Glutamatergic neuron (in vitro differentiated cells): ENCODE measurements at regions not wholly inside any gene's neighbourhood (a gene's known extent, or its start where the extent isn't known, plus 50 kb on each side); places are given as distances from the start of the nearest gene placed in this dataset.

Experiments
- DNase-seq: peaks from one replicate; pipeline ENCODE4 v3.0.0; 2022
- H3K27ac Mint-ChIP-seq: one replicate; pipeline ENCODE4 v1.8.0; 2020; ENCODE audit warnings: mild to moderate bottlenecking, mixed read lengths, inconsistent platforms; ENCODE audit not compliant: unreplicated experiment
- H3K27me3 Mint-ChIP-seq: one replicate; pipeline ENCODE4 v1.8.0; 2020; ENCODE audit warnings: mild to moderate bottlenecking, moderate library complexity, mixed read lengths, inconsistent platforms; ENCODE audit not compliant: unreplicated experiment
- H3K36me3 Mint-ChIP-seq: one replicate; pipeline ENCODE4 v1.8.0; 2020; ENCODE audit warnings: mild to moderate bottlenecking, mixed read lengths, inconsistent platforms; ENCODE audit not compliant: unreplicated experiment
- H3K4me1 Mint-ChIP-seq: one replicate; pipeline ENCODE4 v1.8.0; 2020; ENCODE audit warnings: mild to moderate bottlenecking, low read depth, mixed read lengths, inconsistent platforms; ENCODE audit not compliant: unreplicated experiment
- H3K4me3 Mint-ChIP-seq: one replicate; pipeline ENCODE4 v1.8.0; 2020; ENCODE audit warnings: mild to moderate bottlenecking, mixed read lengths, inconsistent platforms; ENCODE audit not compliant: unreplicated experiment
- H3K9me3 Mint-ChIP-seq: one replicate; pipeline ENCODE4 v1.8.0; 2020; ENCODE audit warnings: mild to moderate bottlenecking, moderate library complexity, mixed read lengths, inconsistent platforms; ENCODE audit not compliant: unreplicated experiment
- CTCF ChIP-seq: fragments of 200-600 bp; sonication (generic); IDR thresholded peaks from one replicate; pipeline ENCODE4 v1.5.0; 2021; ENCODE audit not compliant: partially characterized antibody, unreplicated experiment

GRCh38 chr15:55060836-55061235, 135.9 kb downstream of the RSL24D1 start:
- no peak for TF ChIP-seq CTCF
- Mint-ChIP-seq H3K27me3 (no peaks in the 10 kb centered on the region), H3K4me3 (peak overlapping the region; percentile 23), H3K36me3 (peaks cover 16% of the 10 kb centered on the region), H3K9me3 (peaks cover 8% of the 10 kb centered on the region), H3K27ac (peak overlapping the region; percentile 88), H3K4me1 (peaks cover 7% of the 10 kb centered on the region)
- DNase-seq: no peak

GRCh38 chr15:55056500-55056899, 140.2 kb downstream of the RSL24D1 start:
- Mint-ChIP-seq H3K4me1 (peaks cover 7% of the 10 kb centered on the region), H3K27ac (no peak overlapping the region), H3K36me3 (no peaks in the 10 kb centered on the region), H3K27me3 (no peaks in the 10 kb centered on the region), H3K4me3 (no peak overlapping the region), H3K9me3 (peaks cover 3% of the 10 kb centered on the region)
- DNase-seq: no peak
- no peak for TF ChIP-seq CTCF

- no peaks in the 10 kb centered on the region for H3K9me3 Mint-ChIP-seq
- no peak for DNase-seq
- no peaks in the 10 kb centered on the region for H3K36me3 Mint-ChIP-seq
- no peak for TF ChIP-seq CTCF
- H3K27me3 Mint-ChIP-seq: no peaks in the 10 kb centered on the region
- H3K27ac Mint-ChIP-seq: no peak overlapping the region
- H3K4me3 Mint-ChIP-seq: no peak overlapping the region
- no peaks in the 10 kb centered on the region for H3K4me1 Mint-ChIP-seq
Observed at GRCh38 chr15:55044162-55044561, 152.6 kb downstream of the RSL24D1 start.

- no peaks in the 10 kb centered on the region for H3K9me3 Mint-ChIP-seq
- H3K27ac Mint-ChIP-seq: no peak overlapping the region
- TF ChIP-seq CTCF: no peak
- H3K4me3 Mint-ChIP-seq: no peak overlapping the region
- no peaks in the 10 kb centered on the region for H3K36me3 Mint-ChIP-seq
- H3K27me3 Mint-ChIP-seq: no peaks in the 10 kb centered on the region
- DNase-seq: no peak
- H3K4me1 Mint-ChIP-seq: no peaks in the 10 kb centered on the region
Observed at GRCh38 chr15:55037071-55037470, 159.7 kb downstream of the RSL24D1 start.

GRCh38 chr15:55035749-55036148, 161.0 kb downstream of the RSL24D1 start:
- no peak for TF ChIP-seq CTCF
- H3K27me3 Mint-ChIP-seq: no peaks in the 10 kb centered on the region
- DNase-seq: no peak
- no peaks in the 10 kb centered on the region for H3K9me3 Mint-ChIP-seq
- no peaks in the 10 kb centered on the region for H3K36me3 Mint-ChIP-seq
- H3K27ac Mint-ChIP-seq: no peak overlapping the region
- no peaks in the 10 kb centered on the region for H3K4me1 Mint-ChIP-seq
- no peak overlapping the region for H3K4me3 Mint-ChIP-seq
